GM19372 (cell line): ENCODE measurements at regions not wholly inside any gene's neighbourhood (a gene's known extent, or its start where the extent isn't known, plus 50 kb on each side); places are given as distances from the start of the nearest gene placed in this dataset.

Experiments used
- ATAC-seq: cut with Tn5 transposase; IDR thresholded peaks from one replicate; pipeline ENCODE4 v1.9.1; 2021; ENCODE audit warnings: mild to moderate bottlenecking, low read depth, moderate library complexity; ENCODE audit not compliant: unreplicated experiment

- no peak for ATAC-seq
Measured at GRCh38 chr2:15870565-15870964, 69.8 kb upstream of the MYCN start.

GRCh38 chr2:15871239-15871783 is 69.0 kb upstream of the MYCN start:
- no peak for ATAC-seq

- ATAC-seq, result no peak
Measured at GRCh38 chr2:15872854-15873253, 67.5 kb upstream of the MYCN start.

GRCh38 chr2:15874321-15874720 is 66.0 kb upstream of the MYCN start:
- ATAC-seq, result no peak

- no peak for ATAC-seq
Measured at GRCh38 chr2:15874854-15875804, 65.2 kb upstream of the MYCN start.

- no peak for ATAC-seq
Measured at GRCh38 chr2:15875969-15876705, 64.2 kb upstream of the MYCN start.

- no peak for ATAC-seq
Measured at GRCh38 chr2:15880226-15881119, 59.9 kb upstream of the MYCN start.

- no peak for ATAC-seq
Measured at GRCh38 chr2:15881120-15881433, 59.3 kb upstream of the MYCN start.

- no peak for ATAC-seq
Measured at GRCh38 chr2:15881676-15882075, 58.7 kb upstream of the MYCN start.

- no peak for ATAC-seq
Measured at GRCh38 chr2:15882761-15883497, 57.4 kb upstream of the MYCN start.

GRCh38 chr2:15883684-15884083 is 56.7 kb upstream of the MYCN start:
- ATAC-seq, result no peak

- no peak for ATAC-seq
Measured at GRCh38 chr2:15884790-15885189, 55.6 kb upstream of the MYCN start.

GRCh38 chr2:15886231-15886630 is 54.1 kb upstream of the MYCN start:
- no peak for ATAC-seq

GRCh38 chr2:15889442-15890123 is 50.8 kb upstream of the MYCN start:
- no peak for ATAC-seq

- ATAC-seq, result no peak
Measured at GRCh38 chr2:15890124-15890754, 50.1 kb upstream of the MYCN start.
